A204.1 (cell line): ENCODE measurements at regions not wholly inside any gene's neighbourhood (a gene's known extent, or its start where the extent isn't known, plus 50 kb on each side); places are given as distances from the start of the nearest gene placed in this dataset.

Experiments used
- FAIRE-seq: peaks from 2 replicates; lab custom pipeline; 2012; peaks lifted over from hg19 to GRCh38; lab: Jason Lieb, UNC

- FAIRE-seq, result no peak
Observed at GRCh38 chr13:24011266-24011665, 114.0 kb upstream of the C1QTNF9B start.

- FAIRE-seq, result no peak
Observed at GRCh38 chr13:24012648-24013047, 115.3 kb upstream of the C1QTNF9B start.

DNA sequence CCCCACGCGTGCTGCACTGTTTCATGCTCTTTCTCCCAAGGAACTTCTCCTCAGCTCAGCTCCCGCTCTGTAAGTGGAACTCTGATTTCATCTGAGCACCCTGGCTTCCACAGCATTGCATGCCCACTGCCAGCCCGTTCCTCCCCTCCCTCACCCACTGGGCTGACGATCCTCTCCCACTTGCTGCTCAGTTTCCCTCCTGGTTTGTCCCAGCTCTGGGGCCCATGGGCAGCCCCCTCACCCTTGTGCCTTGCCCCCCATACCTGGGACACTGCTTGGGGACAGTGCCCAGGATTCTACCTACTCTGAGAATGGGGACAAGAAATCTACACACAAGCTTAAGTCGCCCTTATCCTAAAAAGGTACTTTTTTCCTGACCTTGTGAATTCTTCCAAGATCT lies 115.9 kb upstream of the C1QTNF9B start:
- no peak for FAIRE-seq

DNA sequence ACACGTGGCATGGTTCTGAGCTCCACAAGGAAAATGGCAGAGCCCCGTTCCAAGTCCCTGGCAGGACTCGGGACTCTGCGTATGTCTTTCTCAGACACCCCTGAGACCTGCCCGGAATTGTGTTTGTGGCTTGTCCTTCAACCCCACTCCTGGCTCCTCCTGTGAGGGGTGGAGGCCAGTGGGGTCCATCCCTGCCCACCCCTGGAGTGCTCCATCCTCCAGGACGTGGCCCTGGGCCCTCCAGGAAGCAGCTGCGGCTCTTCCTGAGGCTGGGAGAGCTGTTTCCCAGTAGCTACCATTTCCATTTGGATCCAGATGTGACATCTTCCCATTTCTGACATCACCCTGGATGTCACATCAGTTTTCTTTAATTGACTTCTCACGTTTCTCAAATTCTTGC lies 118.7 kb upstream of the C1QTNF9B start:
- FAIRE-seq, result no peak

DNA sequence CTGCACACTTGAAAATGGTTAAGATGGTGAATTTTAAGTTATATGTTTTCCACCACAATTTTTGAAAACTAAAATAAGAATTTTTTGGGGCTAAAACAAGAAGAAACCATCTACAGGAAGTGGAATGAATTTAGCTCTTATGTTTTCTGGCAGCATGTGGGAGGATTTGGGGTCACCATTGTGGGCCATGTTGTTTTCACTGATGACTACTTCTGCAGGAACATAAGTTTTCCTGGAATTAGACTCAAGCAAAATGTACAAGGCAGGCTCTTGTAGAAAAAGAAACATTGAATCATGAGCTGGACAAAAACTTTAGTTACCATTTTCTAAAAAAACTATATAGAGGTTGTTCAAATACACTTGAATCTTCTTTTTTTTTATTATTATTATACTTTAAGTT lies 125.3 kb upstream of the C1QTNF9B start:
- FAIRE-seq, result no peak

DNA sequence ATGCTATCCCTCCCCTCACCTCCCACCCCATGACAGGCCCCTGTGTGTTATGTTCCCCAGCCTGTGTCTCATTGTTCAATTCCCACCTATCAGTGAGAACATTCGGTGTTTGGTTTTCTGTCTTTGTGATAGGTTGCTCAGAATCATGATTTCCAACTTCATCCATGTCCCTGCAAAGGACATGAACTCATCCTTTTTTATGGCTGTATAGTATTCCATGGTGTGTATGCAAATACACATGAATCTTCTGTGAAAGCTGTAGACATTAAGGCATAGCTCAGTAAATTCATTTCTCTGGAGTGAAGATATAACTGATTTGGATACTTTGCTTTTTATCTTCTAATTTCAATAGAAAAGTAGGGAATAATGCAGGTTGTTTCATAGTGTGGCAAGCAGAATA lies 125.8 kb upstream of the C1QTNF9B start:
- FAIRE-seq, result no peak

- no peak for FAIRE-seq
Observed at GRCh38 chr13:24027494-24027893, 130.2 kb upstream of the C1QTNF9B start.

DNA sequence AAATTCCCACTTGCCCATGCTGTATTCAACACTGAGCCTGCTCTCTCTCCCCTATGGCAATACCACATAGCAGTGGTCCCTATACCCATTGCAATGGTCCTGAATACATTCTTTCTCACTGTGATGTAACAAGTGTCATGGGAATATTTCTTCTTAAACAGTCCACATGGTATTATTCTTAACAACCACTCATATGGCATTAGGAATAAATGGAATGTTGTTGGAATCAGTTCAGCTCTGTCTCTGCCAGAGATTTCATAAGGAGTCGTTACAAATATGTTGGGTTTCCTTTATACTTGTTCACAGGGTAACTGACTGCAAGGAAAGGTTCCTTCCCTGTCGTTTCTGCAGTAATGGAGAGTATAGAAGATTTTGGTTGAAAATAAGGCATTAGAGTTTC lies 128.3 kb upstream of the SPATA13 start:
- FAIRE-seq, result no peak

GRCh38 chr13:24032674-24033073 lies 127.8 kb upstream of the SPATA13 start:
- FAIRE-seq, result no peak

GRCh38 chr13:24033527-24034302 lies 126.8 kb upstream of the SPATA13 start:
- no peak for FAIRE-seq

DNA sequence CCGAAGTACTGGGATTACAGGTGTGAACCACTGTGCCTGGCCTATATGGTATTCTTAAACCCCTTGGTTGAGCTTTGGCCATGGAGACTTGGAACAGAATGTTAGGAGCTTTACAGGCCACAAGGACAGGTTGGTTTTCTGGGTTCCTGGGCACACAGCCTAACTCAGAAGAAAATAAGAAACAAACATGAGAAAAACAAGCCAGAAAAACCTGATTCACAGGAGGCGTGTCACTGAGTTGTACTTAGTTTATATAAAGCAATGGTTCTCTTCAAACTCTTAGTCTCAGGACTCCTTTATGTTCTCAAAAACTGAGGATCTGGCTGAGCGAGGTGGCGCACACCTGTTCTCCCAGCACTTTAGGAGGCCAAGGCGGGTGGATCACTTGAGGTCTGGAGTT lies 125.1 kb upstream of the SPATA13 start:
- no peak for FAIRE-seq

- FAIRE-seq, result no peak
Observed at GRCh38 chr13:24036115-24036514, 124.4 kb upstream of the SPATA13 start.

DNA sequence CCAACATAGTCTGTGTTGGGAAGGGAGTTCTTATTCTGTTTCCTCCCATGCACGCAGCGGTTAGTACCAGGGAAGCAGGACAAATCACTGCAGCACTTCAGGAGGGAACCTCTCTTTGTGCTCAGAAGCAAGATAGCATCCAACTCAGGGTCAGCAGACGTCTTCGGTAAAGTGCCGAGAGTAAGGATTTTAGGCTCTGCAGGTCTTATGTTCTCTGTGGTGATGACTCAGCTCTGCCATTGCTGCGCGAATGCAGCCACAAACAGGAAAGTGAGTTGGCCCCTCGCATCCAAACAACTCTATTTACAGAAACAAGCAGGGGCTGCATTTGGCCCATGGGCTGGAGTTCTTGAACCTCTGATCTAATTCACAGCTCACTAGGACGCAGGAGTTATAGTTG lies 122.1 kb upstream of the SPATA13 start:
- no peak for FAIRE-seq

GRCh38 chr13:24038841-24039330 lies 121.6 kb upstream of the SPATA13 start:
- no peak for FAIRE-seq

- FAIRE-seq, result no peak
Observed at GRCh38 chr13:24039621-24040475, 120.7 kb upstream of the SPATA13 start.

DNA sequence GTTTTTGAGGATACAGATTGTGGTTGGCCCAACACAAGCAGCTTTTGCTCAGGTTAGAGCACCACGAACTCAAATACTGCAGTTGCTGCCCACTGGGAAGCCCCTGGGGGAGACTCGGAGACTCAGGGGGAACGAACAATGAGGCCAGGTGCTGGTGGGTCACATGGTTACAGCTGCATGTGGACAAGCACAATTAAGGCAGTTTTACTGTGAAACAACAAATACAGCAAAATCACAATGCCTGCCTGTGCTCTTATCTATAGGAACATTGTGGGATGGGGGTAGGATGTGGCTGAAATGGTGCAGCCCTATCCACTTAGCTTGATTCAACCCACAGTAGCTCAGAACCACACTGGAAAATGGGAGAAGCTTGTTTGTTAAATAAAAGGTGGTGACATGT lies 119.7 kb upstream of the SPATA13 start:
- FAIRE-seq, result no peak

DNA sequence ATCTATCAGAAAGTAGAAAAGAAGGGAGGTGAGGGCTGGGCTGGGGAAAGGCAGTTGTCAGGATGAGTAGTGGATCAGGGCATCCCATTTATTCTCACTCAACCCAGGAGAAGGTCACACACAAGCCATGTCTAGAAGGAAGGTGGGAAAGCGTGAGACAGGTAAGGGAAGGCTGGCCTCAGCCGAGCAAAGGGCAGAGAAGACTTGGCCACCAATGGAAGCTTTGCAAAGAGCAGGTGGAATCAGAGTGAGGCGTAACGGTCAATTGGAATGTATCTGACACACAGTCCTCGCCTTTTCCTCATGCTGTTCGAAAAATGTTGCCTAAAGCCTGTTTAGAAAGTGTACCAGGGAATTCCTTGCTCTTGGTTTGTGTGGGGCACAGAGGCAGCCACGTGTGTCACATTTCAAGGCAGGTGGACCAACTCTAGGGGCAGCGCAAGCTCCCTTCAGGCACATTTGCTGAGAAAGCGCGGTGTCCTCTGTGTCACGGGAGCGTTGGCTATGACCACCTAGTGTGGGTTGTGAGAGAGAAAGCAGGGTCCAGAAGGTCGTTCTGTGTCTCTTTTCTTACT lies 118.8 kb upstream of the SPATA13 start:
- no peak for FAIRE-seq

GRCh38 chr13:24042710-24043440 lies 117.6 kb upstream of the SPATA13 start:
- FAIRE-seq, result no peak

GRCh38 chr13:24043590-24044350 lies 116.8 kb upstream of the SPATA13 start:
- no peak for FAIRE-seq

GRCh38 chr13:24045597-24045996 lies 114.9 kb upstream of the SPATA13 start:
- no peak for FAIRE-seq

GRCh38 chr13:24050292-24050711 lies 110.2 kb upstream of the SPATA13 start:
- FAIRE-seq, result no peak
